Pancreas (tissue), 10 donors: ENCODE measurements at regions not wholly inside any gene's neighbourhood (a gene's known extent, or its start where the extent isn't known, plus 50 kb on each side); places are given as distances from the start of the nearest gene placed in this dataset.

ENCODE experiments used
- ATAC-seq, 4 donors: fragments of 200-7000 bp; cut with Tn5 transposase; one replicate each; pipeline versions ENCODE4 v1.8.0 to v1.9.1; 2020; ENCODE audit warnings: mild to moderate bottlenecking in 4 of 4, moderate library complexity in 4 of 4
- DNase-seq, 6 donors: peaks; one replicate each; pipeline ENCODE4 v3.0.0-alpha.2; 2020
- FAIRE-seq: peaks from 2 replicates; lab custom pipeline; 2012; peaks lifted over from hg19 to GRCh38; lab: Jason Lieb, UNC
- H3K27ac ChIP-seq, 4 donors: fragments of 200-600 bp; sonication (generic); 1 replicate in 3 of 4; 2 replicates in 1 of 4; pipeline versions ENCODE4 v1.5.0 to v1.8.0; 2020
- H3K27me3 ChIP-seq, 4 donors: fragments of 200-600 bp; one replicate each; pipeline ENCODE4 v1.8.0; 2021
- H3K36me3 ChIP-seq, 3 donors: fragments of 200-600 bp; sonication (generic) in 1 of 3; one replicate each; pipeline versions ENCODE4 v1.5.0 to v1.8.0; 2020 to 2021
- H3K4me1 ChIP-seq, 3 donors: fragments of 200-600 bp; one replicate each; pipeline ENCODE4 v1.8.0; 2021
- H3K4me3 ChIP-seq, 4 donors: fragments of 200-600 bp; sonication (generic) in 2 of 4; one replicate each; pipeline versions ENCODE4 v1.5.0 to v1.8.0; 2020 to 2021
- H3K9me3 ChIP-seq, 4 donors: fragments of 200-600 bp; one replicate each; pipeline ENCODE4 v1.8.0; 2021
- WGBS, 2 donors: extraction: QIAGEN DNeasy Blood & Tissue Kit; methylation state at CpG; one replicate each; pipeline ENCODE4 v1.1.7; 2013; 5-methylcytosine and 5-hydroxymethylcytosine counted together
- intact Hi-C, 3 donors: fragments of 100-400 bp; cut with DNase I; formaldehyde crosslinking; loops; one replicate each; pipeline versions ENCODE4 v1.11.1 to v1.14.2; 2022
- TF ChIP-seq, protein P1 (sequence below), 4 donors: fragments of 200-600 bp; sonication (generic) in 3 of 4; IDR thresholded peaks; one replicate each; pipeline versions ENCODE4 v1.5.0 to v1.8.0; 2021; ENCODE audit warnings: antibody characterized with exemption in 4 of 4
- donor health status: healthy with polysubstance abuse.
- donor health status: DM: no; HTN: no; CAD: no; lungs with moderate emphysema.
- donor health status: DM: no; HTN: no; CAD: no.
- donor health status: control.
- donor health status: control.
- donor health status: Bipolar disorder and iron deficiency.
- donor health status: DM: yes; HTN: yes; CAD: no.
- donor health status: DM: no; HTN: no; CAD: no.
- donor health status: DM: no; HTN: no; CAD: no.
- donor health status: DM: yes; HTN: yes; CAD: no.

DNA sequence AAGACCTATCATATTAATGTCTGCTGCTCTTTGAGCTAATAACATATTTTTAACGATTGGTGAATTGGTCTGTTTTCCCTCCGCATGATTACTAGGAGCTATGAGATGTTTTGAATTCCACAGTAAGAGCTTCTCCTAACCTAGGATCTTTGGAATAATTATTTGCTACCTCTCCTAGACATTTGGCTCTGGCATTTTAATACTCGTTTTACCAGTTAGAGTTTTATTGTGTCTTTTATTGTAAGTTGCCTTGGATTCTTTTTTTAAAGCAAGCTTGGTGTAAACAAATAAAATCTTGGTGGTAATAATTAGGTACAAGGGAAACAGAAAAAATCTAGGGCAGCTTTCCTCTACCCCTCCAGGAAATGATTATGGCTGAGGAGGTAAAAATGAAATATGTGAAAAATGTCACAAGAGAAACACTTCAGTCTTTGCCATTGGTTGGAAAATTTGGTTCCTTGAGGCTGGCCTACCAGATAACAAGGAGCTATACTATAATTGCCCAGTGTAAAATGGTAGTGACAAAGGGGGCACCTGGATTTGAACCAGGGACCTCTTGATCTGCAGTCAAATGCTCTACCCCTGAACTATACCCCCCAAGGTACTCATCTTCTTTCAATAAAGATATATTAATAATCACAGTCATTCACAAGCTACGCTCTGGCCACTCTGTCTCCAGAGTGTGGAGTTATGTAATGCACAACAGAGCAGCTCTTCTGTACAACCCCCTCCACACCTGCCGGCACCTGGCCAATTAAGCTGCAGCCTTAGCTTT is 85.4 kb downstream of the ZNF777 start:
- no peak for DNase-seq

DNA sequence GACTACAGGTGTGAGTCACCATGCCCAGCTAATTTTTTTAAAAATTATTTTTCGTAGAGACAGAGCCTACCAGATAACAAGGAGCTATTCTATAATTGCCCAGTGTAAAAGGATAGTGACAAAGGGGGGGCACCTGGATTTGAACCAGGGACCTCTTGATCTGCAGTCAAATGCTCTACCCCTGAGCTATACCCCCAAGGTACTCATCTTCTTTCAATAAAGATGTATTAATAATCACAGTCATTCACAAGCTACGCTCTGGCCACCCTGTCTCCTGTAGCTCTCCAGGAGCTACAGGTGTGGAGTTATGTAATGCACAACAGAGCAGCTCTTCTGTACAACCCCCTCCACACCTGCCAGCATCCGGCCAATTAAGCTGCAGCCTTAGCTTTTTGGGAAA is 83.5 kb downstream of the ZNF777 start:
- no peak for DNase-seq
- H3K4me3 ChIP-seq = no peak overlapping the region
- TF ChIP-seq, protein P1, sequence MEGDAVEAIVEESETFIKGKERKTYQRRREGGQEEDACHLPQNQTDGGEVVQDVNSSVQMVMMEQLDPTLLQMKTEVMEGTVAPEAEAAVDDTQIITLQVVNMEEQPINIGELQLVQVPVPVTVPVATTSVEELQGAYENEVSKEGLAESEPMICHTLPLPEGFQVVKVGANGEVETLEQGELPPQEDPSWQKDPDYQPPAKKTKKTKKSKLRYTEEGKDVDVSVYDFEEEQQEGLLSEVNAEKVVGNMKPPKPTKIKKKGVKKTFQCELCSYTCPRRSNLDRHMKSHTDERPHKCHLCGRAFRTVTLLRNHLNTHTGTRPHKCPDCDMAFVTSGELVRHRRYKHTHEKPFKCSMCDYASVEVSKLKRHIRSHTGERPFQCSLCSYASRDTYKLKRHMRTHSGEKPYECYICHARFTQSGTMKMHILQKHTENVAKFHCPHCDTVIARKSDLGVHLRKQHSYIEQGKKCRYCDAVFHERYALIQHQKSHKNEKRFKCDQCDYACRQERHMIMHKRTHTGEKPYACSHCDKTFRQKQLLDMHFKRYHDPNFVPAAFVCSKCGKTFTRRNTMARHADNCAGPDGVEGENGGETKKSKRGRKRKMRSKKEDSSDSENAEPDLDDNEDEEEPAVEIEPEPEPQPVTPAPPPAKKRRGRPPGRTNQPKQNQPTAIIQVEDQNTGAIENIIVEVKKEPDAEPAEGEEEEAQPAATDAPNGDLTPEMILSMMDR (IDR thresholded peaks at IDR 0.05) = no peak
- no peaks in the 10 kb centered on the region for H3K27me3 ChIP-seq
- 68 to 74% methylated on average over 3 of the region's 3 CpGs for WGBS, 2 donors
- intact Hi-C loops = no loop called here
- no peak for FAIRE-seq
- H3K4me1 ChIP-seq = no peaks in the 10 kb centered on the region
- no peaks in the 10 kb centered on the region for H3K36me3 ChIP-seq
- no peaks in the 10 kb centered on the region for H3K9me3 ChIP-seq
- H3K27ac ChIP-seq = no peak overlapping the region
- ATAC-seq = no peak

More for the DNA sequence above, 85.4 kb downstream of the ZNF777 start:
- 44 to 48% methylated on average over 5 of the region's 5 CpGs for WGBS, 2 donors
- FAIRE-seq (no peak), ATAC-seq (no peak)
- TF ChIP-seq, protein P1 (IDR thresholded peaks at IDR 0.05) = no peak
- Histone ChIP-seq H3K27ac (no peak overlapping the region), H3K4me3 (no peak overlapping the region), H3K4me1 (no peaks in the 10 kb centered on the region), H3K9me3 (no peaks in the 10 kb centered on the region), H3K36me3 (no peaks in the 10 kb centered on the region), H3K27me3 (no peaks in the 10 kb centered on the region)
- intact Hi-C loops = no loop called here

DNA sequence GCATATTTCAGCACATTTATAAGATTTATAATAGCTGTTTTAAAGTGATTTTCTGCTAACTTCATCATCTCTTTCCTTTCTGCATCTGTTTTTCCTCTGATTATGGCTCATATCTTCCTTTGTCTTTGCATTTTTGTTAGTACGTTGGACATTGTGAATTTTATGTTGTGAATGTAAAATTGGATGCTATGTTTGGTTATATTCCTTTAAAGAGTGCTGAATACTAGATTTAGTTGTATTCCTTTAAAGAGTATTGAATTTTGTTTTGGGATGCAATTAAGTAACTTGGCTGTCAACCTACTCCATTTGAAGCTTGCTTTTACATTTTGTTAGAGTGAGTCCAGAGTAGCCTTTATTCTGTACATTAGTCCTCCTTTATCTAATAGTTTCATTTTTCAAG is 81.2 kb downstream of the ZNF777 start:
- ATAC-seq (no peak), DNase-seq (no peak), FAIRE-seq (no peak)
- intact Hi-C loops = no loop called here
- Histone ChIP-seq H3K27me3 (no peaks in the 10 kb centered on the region), H3K4me3 (no peak overlapping the region), H3K36me3 (no peaks in the 10 kb centered on the region), H3K27ac (no peak overlapping the region), H3K4me1 (no peaks in the 10 kb centered on the region), H3K9me3 (no peaks in the 10 kb centered on the region)
- WGBS, 2 donors = 33 to 54% methylated on average over 1 of the region's 1 CpG
- TF ChIP-seq, protein P1 (IDR thresholded peaks at IDR 0.05) = no peak

DNA sequence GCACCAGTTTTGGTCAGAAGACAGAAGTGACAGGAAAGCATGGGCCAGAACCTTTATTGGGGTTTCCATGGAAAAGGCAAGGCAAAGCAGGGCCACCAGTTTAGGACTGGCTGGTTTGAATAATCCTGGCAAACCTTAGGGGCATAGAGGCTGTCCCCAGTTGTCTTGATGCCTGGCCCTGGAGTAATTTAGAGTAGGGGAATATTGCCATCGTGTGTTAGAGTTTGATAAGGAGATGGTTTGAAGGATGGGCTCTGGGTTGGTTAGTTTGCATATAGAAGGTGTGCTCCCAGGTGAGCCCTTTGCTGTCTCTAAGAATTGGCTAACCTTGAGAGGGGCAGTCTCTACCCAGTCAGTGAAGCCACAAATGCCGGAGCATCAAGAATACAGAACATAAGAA is 79.6 kb downstream of the ZNF777 start:
- DNase-seq (no peak), ATAC-seq (no peak), FAIRE-seq (no peak)
- Histone ChIP-seq H3K4me1 (no peaks in the 10 kb centered on the region), H3K9me3 (no peaks in the 10 kb centered on the region), H3K36me3 (no peaks in the 10 kb centered on the region), H3K27me3 (no peaks in the 10 kb centered on the region), H3K27ac (no peak overlapping the region), H3K4me3 (no peak overlapping the region)
- TF ChIP-seq, protein P1 (IDR thresholded peaks at IDR 0.05) = no peak
- intact Hi-C loops = no loop called here
- 78 to 80% methylated on average over 2 of the region's 2 CpGs for WGBS, 2 donors
